NCI-H82 treated with DMSO at 0.1 percent for 48 hours (cell line): ENCODE measurements at regions not wholly inside any gene's neighbourhood (a gene's known extent, or its start where the extent isn't known, plus 50 kb on each side); places are given as distances from the start of the nearest gene placed in this dataset.
"Not testable (repeated sequence)": the region's sequence is repeated elsewhere in the genome, so short reads cannot be mapped to it uniquely, and the experiment has no call there.

Experiments used
- DNase-seq: peaks from one replicate; lab custom pipeline; 2025; ENCODE audit not compliant: unreplicated experiment; lab: John Stamatoyannopoulos, UW

DNA sequence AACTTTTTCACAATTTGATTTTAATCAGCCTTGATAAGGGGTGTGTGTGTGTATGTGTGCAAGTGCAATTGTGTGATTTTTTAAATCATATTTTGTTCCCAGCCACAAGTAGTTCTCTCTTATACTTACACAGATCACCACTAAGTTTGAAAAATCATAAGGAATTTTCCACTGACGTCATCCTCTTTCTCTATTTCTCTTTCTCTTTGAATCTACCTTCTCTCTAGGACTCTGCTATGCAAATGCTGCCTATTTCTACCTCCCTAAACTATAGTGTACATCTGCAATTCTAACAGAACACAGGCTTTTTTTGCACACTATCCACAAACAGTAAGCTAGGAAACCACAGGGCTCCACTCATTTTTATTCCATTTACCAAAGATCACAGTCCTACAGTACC lies 254.6 kb upstream of the CYLC2 start:
- DNase-seq: no peak

GRCh38 chr9:102728946-102729345 lies 266.2 kb upstream of the CYLC2 start:
- no peak for DNase-seq

DNA sequence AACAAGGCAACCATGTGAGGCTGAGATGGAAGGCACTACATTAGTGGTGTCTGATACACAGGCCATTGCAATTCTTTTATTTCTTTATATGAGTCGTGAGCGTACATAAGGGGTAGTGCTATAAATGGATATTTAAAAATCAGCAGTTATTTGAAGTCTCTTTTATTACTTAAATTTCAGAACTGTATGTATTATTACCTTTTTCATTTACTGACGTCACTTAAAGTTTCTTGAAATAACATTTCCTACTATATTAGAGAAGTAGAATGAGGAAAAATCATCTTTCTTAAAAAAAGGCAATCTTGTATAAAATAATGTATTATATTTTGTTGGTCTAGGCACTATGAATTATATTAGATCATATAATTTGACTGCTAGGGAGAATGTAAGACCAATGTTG lies 280.9 kb upstream of the CYLC2 start:
- DNase-seq: no peak

DNA sequence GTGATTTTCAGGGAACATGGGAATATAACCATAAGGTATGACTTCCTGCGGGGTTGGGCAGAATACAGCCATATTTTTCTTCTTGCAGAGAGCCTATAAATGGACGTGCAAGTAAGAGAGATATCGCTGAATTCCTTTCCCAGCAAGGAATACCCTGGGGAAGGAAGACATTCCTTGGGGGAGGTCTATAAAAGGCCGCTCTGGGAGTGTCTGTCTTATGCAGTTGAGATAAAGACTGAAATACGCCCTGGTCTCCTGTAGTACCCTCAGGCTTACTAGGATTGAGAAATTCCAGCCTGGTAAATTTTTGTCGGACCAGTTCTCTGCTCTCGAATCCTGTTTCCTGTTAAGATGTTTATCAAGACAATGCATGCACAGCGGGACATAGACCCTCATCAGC lies 282.2 kb upstream of the CYLC2 start:
- DNase-seq: not testable (repeated sequence)

DNA sequence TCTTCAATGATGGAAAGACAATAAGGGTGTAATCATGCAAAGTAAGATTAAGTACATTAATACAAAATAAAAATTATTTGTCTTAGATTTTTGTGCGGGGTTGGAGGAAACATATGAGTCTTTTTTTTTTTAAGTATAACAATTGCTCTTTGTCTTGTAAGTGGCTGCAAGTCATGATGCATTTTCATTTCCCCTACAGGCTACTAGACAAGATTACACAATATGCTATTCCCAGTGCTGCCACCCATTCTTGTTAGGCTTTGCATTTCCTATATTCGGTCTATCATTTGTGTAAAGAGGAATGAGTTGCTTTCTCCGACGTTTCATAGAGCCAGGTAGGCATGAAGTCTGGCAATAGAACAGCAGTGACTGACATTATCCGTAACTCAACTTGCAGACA lies 294.2 kb upstream of the CYLC2 start:
- DNase-seq: no peak

- no peak for DNase-seq
Observed at GRCh38 chr9:102669220-102669619, 325.9 kb upstream of the CYLC2 start.

GRCh38 chr9:102652471-102652870 lies 342.7 kb upstream of the CYLC2 start:
- no peak for DNase-seq

DNA sequence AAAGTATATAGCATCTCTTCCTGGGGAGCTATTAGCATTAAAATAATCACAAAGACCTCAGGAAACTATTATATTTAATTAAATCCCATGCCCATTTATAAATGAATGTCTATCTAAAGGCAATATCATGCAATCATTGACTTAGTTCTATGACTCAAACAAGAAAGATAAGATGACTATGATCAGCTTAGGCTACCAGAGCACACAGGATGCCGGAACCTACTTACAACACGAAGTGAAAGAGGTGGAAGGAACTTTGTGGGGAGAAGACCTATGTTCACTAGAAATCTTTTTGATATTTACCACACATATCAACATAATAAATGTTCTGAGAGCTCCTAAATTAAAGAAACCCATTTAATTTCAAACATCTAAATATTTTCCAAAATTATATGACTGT lies 344.2 kb upstream of the CYLC2 start:
- DNase-seq: no peak

DNA sequence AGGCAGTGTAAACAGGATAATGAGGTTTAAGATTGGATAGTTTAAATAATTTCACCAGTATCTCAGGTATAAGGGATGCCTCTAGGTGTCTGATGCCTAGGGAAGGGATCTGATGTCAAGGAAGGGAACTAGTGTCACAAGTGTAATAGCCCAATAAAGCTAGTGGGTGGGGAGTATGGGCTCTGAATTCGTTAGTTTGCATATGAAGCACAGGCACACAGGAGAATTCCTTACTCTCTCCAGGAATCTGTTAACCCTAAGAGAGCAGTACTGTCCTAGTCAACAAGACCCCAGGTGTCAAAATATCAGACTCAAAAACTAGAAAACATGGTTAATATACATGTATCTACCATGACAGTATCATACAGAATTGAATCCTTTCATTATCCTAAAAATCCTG lies 352.5 kb upstream of the CYLC2 start:
- DNase-seq: no peak

GRCh38 chr9:102631559-102631958 lies 363.6 kb upstream of the CYLC2 start:
- no peak for DNase-seq

DNA sequence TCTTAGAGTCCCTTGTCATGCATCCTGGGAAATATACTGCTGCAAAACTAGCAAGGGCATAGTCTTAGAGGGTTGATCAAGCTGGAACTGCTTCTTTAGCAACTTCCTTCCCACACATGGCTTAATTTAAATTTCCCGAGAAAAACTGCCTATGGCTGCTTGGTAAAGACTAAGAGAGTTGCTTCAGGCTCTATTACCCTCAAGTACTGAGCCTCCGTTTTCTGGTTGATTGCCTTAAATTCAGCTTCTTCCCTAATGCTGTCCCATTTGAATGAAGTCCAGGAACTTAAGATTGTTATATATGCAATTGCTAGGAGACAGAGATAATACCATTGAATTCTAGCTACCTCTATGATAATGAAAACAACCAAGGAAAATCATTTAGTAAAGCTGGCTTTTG lies 385.7 kb upstream of the CYLC2 start:
- DNase-seq: no peak

- DNase-seq: not testable (repeated sequence)
Observed at GRCh38 chr9:102603198-102604195, 391.6 kb upstream of the CYLC2 start.

GRCh38 chr9:102594241-102594640 lies 400.9 kb upstream of the CYLC2 start:
- no peak for DNase-seq

- DNase-seq: peak; percentile 69
Observed at GRCh38 chr9:102587281-102587680, 407.9 kb upstream of the CYLC2 start.

GRCh38 chr9:102569436-102569835 lies 425.7 kb upstream of the CYLC2 start:
- DNase-seq: no peak

DNA sequence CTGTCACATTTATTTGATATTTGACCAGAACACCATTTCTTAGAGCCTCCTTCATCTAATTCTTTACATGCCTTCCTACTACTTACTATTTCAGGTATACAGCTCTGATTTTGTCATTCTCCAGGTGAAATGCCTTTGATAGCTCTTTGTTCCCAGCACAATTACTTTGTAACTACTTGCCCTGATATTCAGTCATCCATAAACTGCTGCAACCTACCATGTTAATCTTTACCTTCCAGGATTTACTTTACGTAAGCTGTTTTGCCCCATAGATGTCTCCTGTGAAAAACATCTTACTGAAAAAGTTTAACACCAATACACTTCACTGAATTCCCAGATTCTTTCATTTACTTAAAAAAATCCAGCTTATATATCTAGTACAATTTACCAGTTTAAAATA lies 443.8 kb upstream of the CYLC2 start:
- no peak for DNase-seq

- no peak for DNase-seq
Observed at GRCh38 chr9:102550886-102551285, 444.2 kb upstream of the CYLC2 start.

GRCh38 chr9:102550266-102550665 lies 444.9 kb upstream of the CYLC2 start:
- DNase-seq: no peak

GRCh38 chr9:102534031-102534430 lies 461.1 kb upstream of the CYLC2 start:
- DNase-seq: no peak

- no peak for DNase-seq
Observed at GRCh38 chr9:102521097-102521755, 473.9 kb upstream of the CYLC2 start.

DNA sequence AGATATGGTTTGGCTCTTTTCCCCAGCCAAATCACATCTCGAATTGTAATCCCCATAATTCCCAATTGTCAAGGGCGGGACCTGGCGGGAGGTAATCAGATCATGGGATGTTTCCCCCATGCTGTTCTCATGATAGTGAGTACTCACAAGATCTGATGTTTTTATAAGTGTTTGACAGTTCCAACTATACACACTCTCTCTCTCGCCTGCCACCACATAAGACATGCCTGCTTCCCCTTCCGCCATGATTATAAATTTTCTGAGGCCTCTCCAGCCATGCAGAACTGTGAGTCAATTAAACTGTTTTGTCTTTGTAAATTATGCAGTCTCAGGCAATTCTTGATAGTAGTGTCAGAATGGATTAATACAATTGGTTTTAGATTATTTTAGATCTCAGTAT lies 475.7 kb upstream of the CYLC2 start:
- no peak for DNase-seq

GRCh38 chr9:102518324-102518723 lies 476.8 kb upstream of the CYLC2 start:
- DNase-seq: no peak
